ENCODE measurements at regions not wholly inside any gene's neighbourhood (a gene's known extent, or its start where the extent isn't known, plus 50 kb on each side); places are given as distances from the start of the nearest gene placed in this dataset.

- TF ChIP-seq CTCF (IDR thresholded peaks at IDR 0.05): no peak
- TF ChIP-seq POLR2A (IDR thresholded peaks at IDR 0.05): no peak
Observed at GRCh38 chr10:106399112-106399511, 765.4 kb downstream of the SORCS1 start.

Data from adrenal gland (tissue), 5 donors.